ENCODE measurements at regions not wholly inside any gene's neighbourhood (a gene's known extent, or its start where the extent isn't known, plus 50 kb on each side); places are given as distances from the start of the nearest gene placed in this dataset.
A peak's percentile ranks its signal among the peaks of the same experiment; 100 is the strongest.
"Not testable (repeated sequence)": the region's sequence is repeated elsewhere in the genome, so short reads cannot be mapped to it uniquely, and the experiment has no call there.

DNA sequence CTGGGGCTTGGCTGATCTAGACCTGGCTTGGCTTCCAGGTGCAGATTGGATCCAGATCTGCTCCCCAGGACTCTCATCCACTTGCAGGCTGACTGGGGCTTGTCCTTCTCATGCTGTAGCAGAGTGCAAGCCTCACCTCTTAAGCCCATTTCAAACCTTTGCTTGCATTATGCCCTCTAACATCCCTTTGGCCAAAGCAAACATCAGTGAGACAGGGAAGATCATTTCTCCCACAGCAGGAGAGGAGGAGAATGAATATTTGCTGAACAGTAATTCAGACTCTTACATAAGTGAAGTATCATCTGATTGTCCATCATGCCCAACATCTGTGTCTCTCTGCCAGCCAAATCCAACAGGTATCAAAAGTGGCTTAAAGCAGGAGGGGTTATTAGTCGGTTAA, 194.9 kb downstream of the C9orf152 start:
- Mint-ChIP-seq H3K4me3 (no peak overlapping the region), H3K36me3 (ENCODE audit: low read depth) (0 out of 2 replicates have a peak, but pooled peaks cover 5% of the 10 kb centered on the region), H3K27me3 (ENCODE audit: insufficient read depth) (no peaks in the 10 kb centered on the region), H3K27ac (no peak overlapping the region), H3K4me1 (ENCODE audit: low read depth) (peaks cover 30% of the 10 kb centered on the region), H3K9me3 (no peaks in the 10 kb centered on the region)
- TF ChIP-seq, protein P1, sequence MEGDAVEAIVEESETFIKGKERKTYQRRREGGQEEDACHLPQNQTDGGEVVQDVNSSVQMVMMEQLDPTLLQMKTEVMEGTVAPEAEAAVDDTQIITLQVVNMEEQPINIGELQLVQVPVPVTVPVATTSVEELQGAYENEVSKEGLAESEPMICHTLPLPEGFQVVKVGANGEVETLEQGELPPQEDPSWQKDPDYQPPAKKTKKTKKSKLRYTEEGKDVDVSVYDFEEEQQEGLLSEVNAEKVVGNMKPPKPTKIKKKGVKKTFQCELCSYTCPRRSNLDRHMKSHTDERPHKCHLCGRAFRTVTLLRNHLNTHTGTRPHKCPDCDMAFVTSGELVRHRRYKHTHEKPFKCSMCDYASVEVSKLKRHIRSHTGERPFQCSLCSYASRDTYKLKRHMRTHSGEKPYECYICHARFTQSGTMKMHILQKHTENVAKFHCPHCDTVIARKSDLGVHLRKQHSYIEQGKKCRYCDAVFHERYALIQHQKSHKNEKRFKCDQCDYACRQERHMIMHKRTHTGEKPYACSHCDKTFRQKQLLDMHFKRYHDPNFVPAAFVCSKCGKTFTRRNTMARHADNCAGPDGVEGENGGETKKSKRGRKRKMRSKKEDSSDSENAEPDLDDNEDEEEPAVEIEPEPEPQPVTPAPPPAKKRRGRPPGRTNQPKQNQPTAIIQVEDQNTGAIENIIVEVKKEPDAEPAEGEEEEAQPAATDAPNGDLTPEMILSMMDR (IDR thresholded peaks at IDR 0.05), result no peak
- no peak for DNase-seq

DNA sequence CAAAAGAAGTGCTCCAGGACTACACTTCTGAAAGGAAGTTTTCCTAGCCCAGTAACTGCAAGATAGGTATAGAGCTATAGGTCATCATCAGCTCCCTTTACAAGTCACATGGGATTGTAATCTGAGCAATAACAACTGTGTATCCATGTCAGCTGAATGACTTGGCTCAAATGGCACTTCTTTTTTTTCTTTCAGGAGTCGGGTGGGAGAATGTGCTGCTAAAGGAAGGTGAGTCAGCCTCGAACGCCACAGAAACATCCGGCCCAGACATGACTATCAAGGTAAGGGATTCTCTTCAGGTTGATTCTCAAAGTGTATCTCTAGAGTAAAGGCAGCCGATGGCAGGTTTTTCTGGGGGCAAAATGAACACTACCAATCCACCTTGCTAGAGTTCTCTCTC, 192.2 kb downstream of the C9orf152 start:
- peak; percentile 82 for DNase-seq
- Mint-ChIP-seq H3K9me3 (no peaks in the 10 kb centered on the region), H3K4me1 (ENCODE audit: low read depth) (peaks cover 37% of the 10 kb centered on the region), H3K27ac (peak overlapping the region; percentile 96), H3K27me3 (ENCODE audit: insufficient read depth) (peaks cover 3% of the 10 kb centered on the region; the same call in 1 of the 2 replicates), H3K4me3 (peak overlapping the region; percentile 56), H3K36me3 (ENCODE audit: low read depth) (0 out of 2 replicates have a peak, but pooled peaks cover 5% of the 10 kb centered on the region)
- TF ChIP-seq, protein P1 (IDR thresholded peaks at IDR 0.05), result no peak

DNA sequence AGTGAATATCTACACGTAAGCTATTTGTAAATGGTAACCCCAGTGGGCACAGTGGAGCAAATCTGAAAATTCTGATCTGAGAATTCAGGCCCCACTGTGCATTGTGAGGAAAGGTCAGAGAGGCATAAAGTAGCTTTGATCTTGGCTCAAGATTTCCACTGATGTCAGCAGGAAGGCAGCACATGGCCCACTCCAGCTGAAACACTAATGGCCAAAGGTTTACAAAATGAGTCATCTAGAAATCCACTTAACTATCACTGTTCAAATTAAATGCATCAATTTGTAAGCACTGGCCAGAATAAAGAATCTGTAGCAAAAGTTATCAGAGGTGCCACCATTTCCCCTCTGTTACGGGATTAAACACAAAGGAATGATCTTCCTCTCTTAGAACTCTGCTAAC, 191.6 kb downstream of the C9orf152 start:
- Mint-ChIP-seq H3K9me3 (no peaks in the 10 kb centered on the region), H3K4me1 (ENCODE audit: low read depth) (peaks cover 37% of the 10 kb centered on the region), H3K27me3 (ENCODE audit: insufficient read depth) (peaks cover 3% of the 10 kb centered on the region; the same call in 1 of the 2 replicates), H3K27ac (peak overlapping the region; percentile 96), H3K4me3 (peak overlapping the region; percentile 56), H3K36me3 (ENCODE audit: low read depth) (peaks cover 5% of the 10 kb centered on the region; the same call in 1 of the 2 replicates)
- peak; percentile 73 for DNase-seq
- TF ChIP-seq, protein P1 (IDR thresholded peaks at IDR 0.05), result no peak

DNA sequence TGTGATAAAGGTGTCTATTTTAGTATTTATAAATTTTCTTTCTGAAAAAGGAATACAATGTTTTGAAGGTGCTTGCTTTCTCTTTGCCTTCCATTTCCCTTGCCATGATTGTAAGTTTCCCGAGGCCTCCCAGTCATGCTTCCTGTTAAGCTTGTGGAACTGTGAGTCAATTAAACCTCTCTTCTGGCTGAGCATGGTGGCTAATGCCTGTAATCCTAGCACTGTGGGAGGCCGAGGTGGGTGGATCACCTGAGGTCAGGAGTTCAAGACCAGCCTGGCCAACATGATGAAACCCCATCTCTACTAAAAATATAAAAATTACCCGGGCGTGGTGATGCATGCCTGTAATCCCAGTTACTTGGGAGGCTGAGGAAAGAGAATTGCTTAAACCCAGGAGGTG, 187.7 kb downstream of the C9orf152 start:
- DNase-seq, result peak; percentile 16
- Mint-ChIP-seq H3K4me1 (ENCODE audit: low read depth) (peaks cover 38% of the 10 kb centered on the region), H3K27ac (peak overlapping the region; percentile 59)
- not testable (repeated sequence) for H3K36me3 Mint-ChIP-seq (ENCODE audit: low read depth); H3K4me3 Mint-ChIP-seq; H3K9me3 Mint-ChIP-seq; H3K27me3 Mint-ChIP-seq (ENCODE audit: insufficient read depth)

- H3K27ac Mint-ChIP-seq, result no peak overlapping the region; the same call in 1 of the 2 replicates
- peaks cover 5% of the 10 kb centered on the region; the same call in 1 of the 2 replicates for H3K36me3 Mint-ChIP-seq (ENCODE audit: low read depth)
- no peak for DNase-seq
- peaks cover 35% of the 10 kb centered on the region for H3K4me1 Mint-ChIP-seq (ENCODE audit: low read depth)
- TF ChIP-seq, protein P1 (IDR thresholded peaks at IDR 0.05), result no peak
- peaks cover 3% of the 10 kb centered on the region for H3K27me3 Mint-ChIP-seq (ENCODE audit: insufficient read depth)
- no peak overlapping the region for H3K4me3 Mint-ChIP-seq
- no peaks in the 10 kb centered on the region for H3K9me3 Mint-ChIP-seq
Observed at GRCh38 chr9:110021891-110022290, 186.1 kb downstream of the C9orf152 start.

GRCh38 chr9:110023221-110023620, 184.7 kb downstream of the C9orf152 start:
- H3K9me3 Mint-ChIP-seq; H3K36me3 Mint-ChIP-seq (ENCODE audit: low read depth); H3K4me3 Mint-ChIP-seq; DNase-seq; H3K27me3 Mint-ChIP-seq (ENCODE audit: insufficient read depth); H3K27ac Mint-ChIP-seq: not testable (repeated sequence)
- H3K4me1 Mint-ChIP-seq (ENCODE audit: low read depth), result peaks cover 42% of the 10 kb centered on the region

All from HFFc6 (cell line).